HCT116 (cell line): ENCODE measurements at regions not wholly inside any gene's neighbourhood (a gene's known extent, or its start where the extent isn't known, plus 50 kb on each side); places are given as distances from the start of the nearest gene placed in this dataset.

Experiments used
- ATAC-seq: fragments of 200-7000 bp; cut with Tn5 transposase; 2 replicates; pipeline ENCODE4 v1.9.1; 2020; ENCODE audit warnings: mild to moderate bottlenecking, moderate library complexity
- BruUV-seq: library from RNA; stranded (reverse); fragments of 400-500 nt; replicated peaks from 2 replicates; lab custom pipeline; 2021; lab: Mats Ljungman, UMichigan
- CTCF ChIA-PET: fragments of 300-600 bp; sonication (Branson Sonifier 250); formaldehyde crosslinking; loops from one replicate; lab custom pipeline; 2021; ENCODE audit warnings: antibody characterized with exemption; lab: Charles Lee
- POLR2A ChIA-PET: fragments of 300-600, 350-600 bp; sonication (Branson Sonifier 250); formaldehyde crosslinking; loops from one replicate; lab custom pipeline; 2021; ENCODE audit warnings: antibody characterized with exemption; lab: Charles Lee
- RAD21 ChIA-PET, 2 experiments: fragments of 300-600 bp; sonication (Branson Sonifier 250); formaldehyde crosslinking; loops; one replicate each; lab custom pipeline; 2023; ENCODE audit warnings: low total read pairs in 2 of 2; ENCODE audit not compliant: uncharacterized antibody in 2 of 2, unreplicated experiment in 2 of 2, low non-redundant PET in 1 of 2; lab: Charles Lee
- DNase-seq: peaks from one replicate; pipeline ENCODE4 v3.0.0-alpha.2; 2010; ENCODE audit warnings: low read depth, low spot score
- H2AFZ ChIP-seq: fragments of 200-600 bp; shearing (Covaris generic), sonication (generic); 2 replicates; pipeline ENCODE4 v1.6.1; 2017; ENCODE audit warnings: low read depth, mixed run types, mixed read lengths, antibody characterized with exemption, low read length; ENCODE audit not compliant: poor library complexity, severe bottlenecking
- H3K27ac ChIP-seq: 2 replicates; pipeline ENCODE4 v1.5.1; 2012; ENCODE audit warnings: low read depth, low read length
- H3K27me3 ChIP-seq: fragments of 200-600 bp; sonication (generic); 2 replicates; pipeline ENCODE4 v1.6.1; 2016; ENCODE audit warnings: mixed run types, low read length, mixed read lengths; ENCODE audit not compliant: insufficient read depth
- H3K36me3 ChIP-seq, 2 experiments: fragments of 200-500 bp in 1 of 2; fragments of 200-600 bp in 1 of 2; sonication (Bioruptor generic) in 1 of 2; sonication (generic) in 1 of 2; 2 replicates each; pipeline versions ENCODE4 v1.5.1 to v1.6.1; 2014 to 2016; ENCODE audit warnings: low read length in 2 of 2, inconsistent platforms in 1 of 2, mixed read lengths in 1 of 2, mixed run types in 1 of 2; ENCODE audit not compliant: insufficient read depth in 2 of 2, control insufficient read depth in 1 of 2
- H3K4me1 ChIP-seq, 2 experiments: fragments of 200-600 bp in 1 of 2; sonication (generic) in 1 of 2; 2 replicates each; pipeline versions ENCODE4 v1.5.1 to v1.6.1; 2012 to 2017; ENCODE audit warnings: low read length in 2 of 2, inconsistent platforms in 1 of 2, mild to moderate bottlenecking in 1 of 2, mixed read lengths in 1 of 2, mixed run types in 1 of 2, moderate library complexity in 1 of 2; ENCODE audit not compliant: insufficient read depth in 2 of 2, control insufficient read depth in 1 of 2
- H3K4me2 ChIP-seq: fragments of 200-600 bp; sonication (generic); 2 replicates; pipeline ENCODE4 v1.6.1; 2017; ENCODE audit warnings: mixed run types, low read length, mixed read lengths
- H3K4me3 ChIP-seq, 2 experiments: fragments of 200-600 bp in 1 of 2; sonication (generic) in 1 of 2; replicated peaks in 1 of 2; 2 replicates each; pipeline ENCODE4 v1.5.1; 2011 to 2016; ENCODE audit warnings: low read length in 2 of 2, control low read depth in 1 of 2, low read depth in 1 of 2, mild to moderate bottlenecking in 1 of 2, mixed read lengths in 1 of 2, mixed run types in 1 of 2
- H3K79me2 ChIP-seq: fragments of 200-600 bp; sonication (generic); 2 replicates; pipeline ENCODE4 v1.6.1; 2017; ENCODE audit warnings: mild to moderate bottlenecking, mixed run types, low read length, moderate library complexity, mixed read lengths; ENCODE audit not compliant: insufficient read depth
- H3K9ac ChIP-seq: fragments of 200-600 bp; sonication (generic); 2 replicates; pipeline ENCODE4 v1.6.1; 2016; ENCODE audit warnings: low read length, mixed read lengths
- H3K9me2 ChIP-seq: fragments of 200-600 bp; sonication (generic), shearing (Covaris generic); 2 replicates; pipeline ENCODE4 v1.6.1; 2017; ENCODE audit warnings: mixed run types, mild to moderate bottlenecking, moderate library complexity; ENCODE audit not compliant: insufficient read depth
- H3K9me3 ChIP-seq, 2 experiments: fragments of 200-500 bp in 1 of 2; fragments of 200-600 bp in 1 of 2; sonication (Bioruptor generic) in 1 of 2; sonication (generic) in 1 of 2; 2 replicates each; pipeline ENCODE4 v1.6.1; 2014 to 2017; ENCODE audit warnings: low read length in 2 of 2, mixed read lengths in 2 of 2, inconsistent platforms in 1 of 2, low read depth in 1 of 2, mild to moderate bottlenecking in 1 of 2, mixed run types in 1 of 2, moderate library complexity in 1 of 2; ENCODE audit not compliant: control insufficient read depth in 1 of 2, insufficient read depth in 1 of 2
- H4K20me1 ChIP-seq: fragments of 200-600 bp; sonication (generic), shearing (Covaris generic); 2 replicates; pipeline ENCODE4 v1.6.1; 2017; ENCODE audit warnings: mixed run types, mild to moderate bottlenecking, moderate library complexity; ENCODE audit not compliant: insufficient read depth
- FOSL1 ChIP-seq: IDR thresholded peaks from 2 replicates; pipeline ENCODE4 v1.6.1; 2012; ENCODE audit warnings: low read depth
- intact Hi-C: fragments of 100-400 bp; cut with micrococcal nuclease; formaldehyde crosslinking; loops from 2 replicates; pipeline ENCODE4 v1.10.0; 2022

DNA sequence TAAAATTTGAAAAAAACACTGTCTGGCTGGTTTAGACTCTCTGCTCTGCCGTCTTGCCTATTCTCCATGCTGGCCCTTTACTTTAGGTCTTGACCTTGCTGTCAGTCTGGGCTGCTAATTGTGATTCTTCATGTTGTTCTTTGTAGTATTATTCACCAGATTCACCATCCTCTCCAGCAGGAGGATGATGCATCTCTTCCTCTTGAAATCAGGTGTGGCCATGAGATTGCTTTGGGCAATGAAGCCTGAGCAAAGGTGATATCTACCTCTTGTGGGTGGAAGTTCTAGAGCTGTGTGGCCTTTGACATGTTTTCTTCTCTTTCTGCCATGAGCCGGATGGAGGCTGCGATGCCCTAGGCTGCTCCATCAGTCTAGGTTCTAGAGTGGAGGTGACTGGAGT is 51.3 kb upstream of the ITPRID1 start:
- ATAC-seq (no peak), DNase-seq (no peak)
- ChIA-PET POLR2A (interaction anchor here (0.6 kb wide), 1 partner anchor 18 kb away, joined by 3 read pairs; no protein-coding TSS in a partner anchor), CTCF (interaction anchor here (0.8 to 1.5 kb wide), 2 partner anchors 19 to 328 kb away, joined by 3 to 5 read pairs; no protein-coding TSS in a partner anchor), RAD21 (no interaction called here)
- H3K9ac ChIP-seq = no peak overlapping the region
- no peak overlapping the region for H2AFZ ChIP-seq
- no peaks in the 10 kb centered on the region for H4K20me1 ChIP-seq
- no peaks in the 10 kb centered on the region for H3K36me3 ChIP-seq
- no peak overlapping the region for H3K27ac ChIP-seq
- no peak overlapping the region for H3K4me3 ChIP-seq
- no TSS peak for BruUV-seq
- no peaks in the 10 kb centered on the region for H3K9me3 ChIP-seq
- intact Hi-C loops = no loop called here
- TF ChIP-seq FOSL1 = no peak
- peaks cover 0 to 3% of the 10 kb centered on the region in 2 experiments; a peak in 1 of 4 replicates for H3K4me1 ChIP-seq
- H3K27me3 ChIP-seq = peaks cover 37% of the 10 kb centered on the region; the same call in 1 of the 2 replicates
- H3K79me2 ChIP-seq = no peaks in the 10 kb centered on the region
- no peak overlapping the region for H3K4me2 ChIP-seq
- no peaks in the 10 kb centered on the region for H3K9me2 ChIP-seq
